ENCODE measurements at regions not wholly inside any gene's neighbourhood (a gene's known extent, or its start where the extent isn't known, plus 50 kb on each side); places are given as distances from the start of the nearest gene placed in this dataset.

DNA sequence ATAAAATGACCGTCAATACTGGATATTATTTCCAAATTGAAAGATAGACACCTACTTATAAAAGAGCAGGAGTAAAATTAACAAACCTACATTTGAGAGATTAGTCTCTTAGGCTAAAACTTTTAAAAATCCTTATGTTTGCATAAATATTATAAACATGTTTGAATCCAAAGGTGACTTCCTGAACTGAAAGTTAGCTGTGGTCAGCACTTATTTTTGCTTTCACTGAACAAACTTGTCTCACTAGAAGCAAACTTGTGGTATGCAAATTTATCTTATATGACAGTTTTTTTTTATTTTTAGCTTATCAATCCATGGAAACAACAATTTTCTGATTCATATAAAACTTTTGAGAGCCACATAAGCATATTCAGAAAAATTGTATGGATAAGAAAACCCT lies 502.6 kb upstream of the COX7C start:
- TF ChIP-seq CENPT (CRISPR knock-in tag; IDR thresholded peaks at IDR 0.05; ENCODE audit: low read depth) (no peak), PHB2 (IDR thresholded peaks at IDR 0.05; ENCODE audit: partially characterized antibody) (no peak), GATAD2A (CRISPR knock-in tag; IDR thresholded peaks at IDR 0.05) (no peak), ETV6 (CRISPR knock-in tag; conservative IDR thresholded peaks at IDR 0.05) (no peak), EP300 (IDR thresholded peaks at IDR 0.05; ENCODE audit: low read depth in 2 of 2, low read length in 2 of 2) (no peak), EP300 (CRISPR knock-in tag; IDR thresholded peaks at IDR 0.05; ENCODE audit: borderline replicate concordance) (no peak)
- TF ChIP-seq, protein P1, sequence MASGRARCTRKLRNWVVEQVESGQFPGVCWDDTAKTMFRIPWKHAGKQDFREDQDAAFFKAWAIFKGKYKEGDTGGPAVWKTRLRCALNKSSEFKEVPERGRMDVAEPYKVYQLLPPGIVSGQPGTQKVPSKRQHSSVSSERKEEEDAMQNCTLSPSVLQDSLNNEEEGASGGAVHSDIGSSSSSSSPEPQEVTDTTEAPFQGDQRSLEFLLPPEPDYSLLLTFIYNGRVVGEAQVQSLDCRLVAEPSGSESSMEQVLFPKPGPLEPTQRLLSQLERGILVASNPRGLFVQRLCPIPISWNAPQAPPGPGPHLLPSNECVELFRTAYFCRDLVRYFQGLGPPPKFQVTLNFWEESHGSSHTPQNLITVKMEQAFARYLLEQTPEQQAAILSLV (CRISPR knock-in tag; IDR thresholded peaks at IDR 0.05; ENCODE audit: borderline replicate concordance) = no peak
- TF ChIP-seq, protein P2, sequence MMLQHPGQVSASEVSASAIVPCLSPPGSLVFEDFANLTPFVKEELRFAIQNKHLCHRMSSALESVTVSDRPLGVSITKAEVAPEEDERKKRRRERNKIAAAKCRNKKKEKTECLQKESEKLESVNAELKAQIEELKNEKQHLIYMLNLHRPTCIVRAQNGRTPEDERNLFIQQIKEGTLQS (CRISPR knock-in tag; IDR thresholded peaks at IDR 0.05) = no peak

Data from HepG2 (cell line).